GM18907 (cell line): ENCODE measurements at regions not wholly inside any gene's neighbourhood (a gene's known extent, or its start where the extent isn't known, plus 50 kb on each side); places are given as distances from the start of the nearest gene placed in this dataset.

Experiments used
- ATAC-seq: cut with Tn5 transposase; IDR thresholded peaks from one replicate; pipeline ENCODE4 v1.9.1; 2021; ENCODE audit warnings: mild to moderate bottlenecking, moderate library complexity; ENCODE audit not compliant: unreplicated experiment

DNA sequence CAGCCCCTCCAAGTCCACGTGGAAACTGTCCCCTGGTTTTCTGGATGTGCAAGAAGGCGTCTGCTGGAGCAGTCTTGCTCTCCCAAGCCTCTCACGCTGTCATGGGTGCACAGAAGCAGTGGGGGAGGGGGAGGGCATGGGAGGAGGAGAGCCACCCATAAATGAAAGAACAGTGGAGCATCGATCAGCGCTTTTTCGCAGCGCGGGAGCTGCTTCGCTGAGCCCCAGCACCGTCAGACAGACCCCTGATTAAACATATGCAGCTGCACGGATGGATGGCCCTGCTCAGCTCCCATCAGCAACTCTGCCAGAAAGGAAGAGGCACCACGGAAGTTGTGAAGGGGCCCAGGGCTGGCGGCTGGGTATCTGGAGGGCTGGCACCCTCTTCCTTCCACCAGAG is 264.9 kb downstream of the UQCRFS1 start:
- ATAC-seq: no peak

DNA sequence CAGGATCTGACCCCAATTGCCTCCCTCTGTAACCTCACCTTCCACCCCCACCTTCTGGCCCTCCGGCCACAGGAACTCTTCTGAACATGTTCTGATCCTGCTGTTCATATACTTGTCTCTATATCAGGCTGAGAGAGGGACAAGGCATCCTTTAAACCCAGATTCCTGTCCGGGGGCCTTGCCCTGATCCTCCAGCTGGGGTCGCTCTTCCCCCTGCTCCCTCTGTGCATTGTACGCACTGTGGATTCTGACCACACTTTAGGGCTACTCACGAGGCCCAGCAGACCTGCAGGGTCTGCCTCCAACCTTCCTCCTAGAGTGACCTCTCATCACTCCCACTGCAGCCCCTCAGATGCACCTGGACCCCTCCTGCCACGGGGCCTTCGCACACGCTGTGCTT is 269.3 kb downstream of the UQCRFS1 start:
- ATAC-seq: no peak

DNA sequence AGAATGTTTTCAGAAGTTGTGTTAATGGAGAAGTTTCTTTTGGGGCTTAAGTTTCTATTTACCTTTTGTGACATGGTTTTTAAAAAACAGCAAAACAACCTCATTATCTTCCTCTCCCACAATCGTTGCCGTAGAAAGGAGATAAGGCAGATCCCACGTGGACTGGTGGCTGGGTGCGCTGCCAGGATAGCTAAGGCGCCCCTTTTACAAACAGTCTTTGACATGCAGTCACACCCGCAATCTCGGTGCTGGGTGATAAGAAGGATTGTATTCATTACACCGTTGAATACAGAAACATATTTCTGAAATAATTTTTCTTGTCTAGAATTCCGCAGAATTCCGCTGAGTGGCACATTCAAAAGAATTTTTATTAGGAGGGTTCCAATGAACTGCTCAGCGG is 271.1 kb downstream of the UQCRFS1 start:
- ATAC-seq: no peak

DNA sequence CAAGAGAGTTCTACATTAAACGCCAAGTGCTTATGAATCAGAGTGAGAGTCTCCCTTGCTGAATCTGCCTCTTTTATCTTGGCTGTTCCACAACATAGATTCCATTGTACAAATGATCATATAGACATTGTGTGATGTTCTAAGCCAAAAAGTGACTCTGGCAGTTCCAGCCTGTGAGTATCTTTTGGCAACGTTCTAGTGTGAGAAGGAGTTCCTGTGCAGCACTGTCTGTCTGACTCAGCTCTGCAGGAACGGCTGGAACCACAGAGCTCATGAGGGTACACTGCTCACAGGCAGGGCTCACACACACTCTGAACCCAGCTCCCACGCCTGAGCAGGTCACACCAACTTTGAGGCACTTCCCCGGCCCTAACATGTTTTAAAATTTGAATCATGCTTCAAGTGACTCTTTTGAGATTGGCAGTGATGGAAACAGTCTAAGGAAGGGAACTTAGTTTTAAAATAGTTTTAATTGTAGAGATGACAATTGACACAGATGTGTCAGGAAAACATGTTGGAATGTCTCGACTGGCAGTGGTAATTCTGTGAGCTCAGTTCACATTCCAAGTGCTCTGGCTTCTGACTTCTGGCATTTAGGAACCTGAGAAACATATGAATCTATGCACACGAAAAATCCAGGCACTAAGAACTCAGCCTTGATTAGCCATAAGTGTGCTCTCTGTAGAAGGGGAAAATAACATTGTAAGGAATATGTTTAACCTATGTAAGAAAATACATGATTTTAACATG is 272.0 kb downstream of the UQCRFS1 start:
- ATAC-seq: no peak

DNA sequence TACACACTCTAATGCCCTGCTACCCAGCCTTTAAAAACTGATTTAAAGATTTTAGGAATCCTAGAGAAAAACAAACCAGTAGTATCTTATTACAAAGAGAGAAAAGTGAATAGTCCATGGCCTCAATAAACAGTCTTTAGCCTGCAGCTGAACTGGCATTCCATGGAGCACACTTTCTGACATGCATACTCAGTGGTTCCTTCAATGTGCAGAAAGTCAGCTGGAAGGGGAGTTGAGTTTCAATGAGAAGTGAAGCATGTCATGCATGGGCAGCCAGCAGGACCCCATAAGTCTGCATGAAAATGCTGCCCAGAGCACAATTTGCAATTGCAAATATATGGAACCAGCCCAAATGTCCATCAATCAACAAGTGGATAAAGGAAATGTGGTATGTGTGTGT is 273.7 kb downstream of the UQCRFS1 start:
- ATAC-seq: no peak

DNA sequence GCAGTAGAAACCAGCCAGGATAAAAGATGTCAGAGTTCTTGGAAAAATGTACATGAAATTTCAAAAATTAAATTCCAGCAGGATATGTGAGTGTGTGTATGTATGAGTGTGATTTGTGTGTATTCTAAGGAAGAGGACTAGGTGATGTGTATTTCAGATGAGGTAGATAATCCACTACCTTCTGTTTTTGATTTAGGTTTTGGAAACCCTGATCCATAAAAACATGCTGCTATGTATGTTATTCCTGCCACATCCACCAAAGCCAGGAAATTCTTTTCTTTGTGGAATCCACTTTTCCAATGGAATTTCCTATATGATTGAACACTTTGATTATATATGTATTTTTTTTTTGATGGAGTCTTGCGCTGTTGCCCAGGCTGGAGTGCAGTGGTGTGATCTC is 276.9 kb downstream of the UQCRFS1 start:
- ATAC-seq: no peak

DNA sequence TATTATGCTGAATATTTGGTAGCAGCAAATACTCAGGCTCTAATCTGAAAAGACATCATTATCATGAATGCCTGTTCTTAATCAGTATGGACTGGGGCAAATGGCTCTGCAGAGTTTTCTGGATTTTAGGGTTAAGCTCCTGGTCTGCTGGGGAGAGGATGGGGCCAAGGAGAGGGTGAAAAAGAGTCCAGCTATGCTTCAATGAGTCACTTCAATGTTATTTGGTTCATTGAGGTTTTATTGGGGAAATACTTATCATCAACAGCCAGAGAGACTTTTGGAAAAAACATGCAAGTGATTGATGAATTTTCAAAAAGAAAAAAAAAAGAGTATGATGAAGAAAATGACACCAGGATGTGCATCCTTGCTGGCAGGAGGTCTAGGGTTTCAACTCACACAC is 278.3 kb downstream of the UQCRFS1 start:
- ATAC-seq: no peak

DNA sequence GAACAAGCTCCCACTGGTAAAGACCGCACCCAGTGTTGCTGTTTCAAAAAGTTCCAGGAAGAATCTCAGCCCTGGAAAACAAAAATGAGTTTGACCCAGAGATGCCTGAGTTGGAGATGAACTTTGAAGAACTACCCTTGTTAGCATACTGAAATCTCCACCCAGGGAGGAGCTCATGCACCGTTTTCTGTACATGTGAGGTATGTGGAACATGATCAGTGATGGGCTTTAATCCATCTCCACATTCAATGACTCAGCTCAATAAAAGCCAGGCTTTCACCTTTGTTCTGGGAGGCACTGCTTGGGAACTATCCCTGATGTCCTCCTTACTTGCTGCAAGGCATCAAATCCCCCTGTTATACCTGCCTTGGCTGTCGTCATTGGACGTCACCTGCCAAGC is 279.9 kb downstream of the UQCRFS1 start:
- ATAC-seq: no peak

DNA sequence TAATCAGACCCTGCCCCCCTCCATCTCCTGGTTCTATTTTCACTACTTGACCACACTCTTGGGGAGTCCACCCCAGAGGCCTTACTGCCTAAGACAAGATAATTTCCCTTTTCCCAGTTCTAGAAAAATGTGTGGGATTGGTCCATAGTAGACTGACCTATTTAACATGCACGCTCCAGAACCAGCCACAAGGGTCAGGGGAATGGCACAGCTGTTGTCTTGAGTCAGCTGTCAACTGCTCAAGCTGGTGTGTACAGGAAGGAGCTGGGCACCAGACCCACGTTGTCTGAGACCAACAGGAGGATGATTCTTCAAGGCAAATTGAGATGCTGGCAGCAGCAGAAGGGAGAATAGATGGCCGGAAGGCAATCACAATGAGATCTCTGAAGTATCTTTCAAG is 280.5 kb downstream of the UQCRFS1 start:
- ATAC-seq: no peak

DNA sequence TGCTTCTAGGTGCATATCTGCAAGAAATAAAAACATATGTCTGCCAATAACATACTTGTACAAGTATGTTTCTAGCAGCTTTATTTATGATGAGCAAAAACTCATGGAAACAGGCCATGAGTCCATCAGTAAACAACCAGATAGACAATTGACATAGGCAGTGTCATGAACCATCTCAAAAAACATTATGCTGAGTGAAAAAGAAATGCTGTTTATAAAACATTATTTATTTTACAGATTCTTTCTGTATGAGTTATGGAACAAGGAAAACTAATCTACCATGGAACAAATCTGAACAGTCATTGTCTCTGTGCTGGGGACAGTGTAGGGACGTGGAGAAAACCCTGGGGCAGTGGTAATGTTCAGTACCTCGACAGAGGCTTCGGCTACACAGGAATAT is 283.9 kb downstream of the UQCRFS1 start:
- ATAC-seq: no peak

DNA sequence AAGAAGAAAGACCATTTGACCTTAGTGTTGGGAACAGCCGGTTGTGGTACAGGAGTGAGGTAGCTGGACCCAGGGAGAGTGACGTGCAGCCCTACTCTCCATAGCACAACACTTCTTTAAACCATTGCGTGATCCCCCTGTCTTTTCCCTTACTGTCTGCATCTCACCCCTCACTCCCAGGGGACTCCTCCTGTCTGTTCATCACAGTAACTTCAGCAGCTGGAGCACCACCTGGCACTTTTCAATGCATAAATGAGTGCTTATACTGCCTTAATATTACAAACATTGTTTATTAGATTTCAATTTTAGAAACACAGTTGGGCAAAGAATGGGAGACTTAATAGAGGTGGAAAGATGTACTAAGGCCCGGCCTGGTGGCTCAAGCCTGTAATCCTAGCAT is 285.5 kb downstream of the UQCRFS1 start:
- ATAC-seq: no peak

DNA sequence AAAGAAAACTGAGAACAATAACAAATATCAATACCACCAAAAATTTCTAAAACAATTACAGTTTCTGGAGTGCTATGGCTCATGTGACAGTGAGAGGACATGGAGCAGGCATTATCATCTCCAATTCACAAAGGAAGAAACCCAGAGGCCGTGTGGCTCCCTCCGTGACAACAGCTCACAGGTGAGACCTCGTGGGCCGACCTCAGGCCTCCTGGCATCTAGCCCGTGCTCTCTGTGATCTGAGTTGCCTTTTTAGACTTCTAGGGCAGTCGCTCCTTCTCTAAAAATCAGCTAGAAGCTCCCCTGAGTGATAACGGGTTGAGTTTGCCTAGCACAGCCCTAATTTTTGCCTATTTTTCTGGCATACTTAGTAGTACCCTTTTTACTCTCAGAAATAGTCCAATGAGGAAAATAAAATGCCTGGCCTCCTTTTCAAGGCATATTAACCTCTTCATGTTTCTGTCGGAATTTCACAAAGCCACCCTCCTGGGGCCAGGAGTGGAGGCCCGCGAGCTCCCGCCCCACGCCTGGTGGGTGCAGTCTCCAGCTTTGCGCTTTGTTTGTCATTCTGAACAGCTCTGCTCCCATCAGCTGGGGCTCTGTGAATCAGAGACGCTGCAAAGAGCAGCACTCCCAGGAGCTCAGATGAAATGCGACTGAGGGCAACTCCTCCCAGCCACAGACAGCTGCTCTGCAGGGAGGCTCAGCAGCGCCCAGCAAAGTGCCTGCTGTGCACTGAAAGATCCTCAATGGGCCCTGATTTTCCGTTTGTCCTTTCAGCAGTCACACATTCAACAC is 292.5 kb downstream of the UQCRFS1 start:
- no peak for ATAC-seq

DNA sequence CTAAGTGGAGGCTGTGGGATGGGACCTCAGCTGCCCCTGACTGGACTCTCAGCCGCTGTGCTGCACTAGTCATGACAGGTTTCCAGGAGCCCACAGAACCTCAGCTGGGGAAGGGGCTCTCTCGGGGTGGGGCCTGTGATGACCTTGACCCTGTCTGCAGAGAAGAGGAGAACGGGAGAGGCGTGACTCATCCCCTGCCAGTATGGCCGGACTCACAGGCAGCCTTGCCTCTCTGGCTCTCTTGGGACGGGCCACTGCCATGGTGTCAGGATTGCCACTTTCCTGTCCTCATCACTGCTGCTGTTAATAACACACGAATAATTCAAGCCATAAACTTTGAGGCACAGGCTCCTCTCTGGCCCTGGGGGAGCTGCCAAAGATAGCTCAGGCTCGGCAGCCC is 295.3 kb downstream of the UQCRFS1 start:
- ATAC-seq: no peak

DNA sequence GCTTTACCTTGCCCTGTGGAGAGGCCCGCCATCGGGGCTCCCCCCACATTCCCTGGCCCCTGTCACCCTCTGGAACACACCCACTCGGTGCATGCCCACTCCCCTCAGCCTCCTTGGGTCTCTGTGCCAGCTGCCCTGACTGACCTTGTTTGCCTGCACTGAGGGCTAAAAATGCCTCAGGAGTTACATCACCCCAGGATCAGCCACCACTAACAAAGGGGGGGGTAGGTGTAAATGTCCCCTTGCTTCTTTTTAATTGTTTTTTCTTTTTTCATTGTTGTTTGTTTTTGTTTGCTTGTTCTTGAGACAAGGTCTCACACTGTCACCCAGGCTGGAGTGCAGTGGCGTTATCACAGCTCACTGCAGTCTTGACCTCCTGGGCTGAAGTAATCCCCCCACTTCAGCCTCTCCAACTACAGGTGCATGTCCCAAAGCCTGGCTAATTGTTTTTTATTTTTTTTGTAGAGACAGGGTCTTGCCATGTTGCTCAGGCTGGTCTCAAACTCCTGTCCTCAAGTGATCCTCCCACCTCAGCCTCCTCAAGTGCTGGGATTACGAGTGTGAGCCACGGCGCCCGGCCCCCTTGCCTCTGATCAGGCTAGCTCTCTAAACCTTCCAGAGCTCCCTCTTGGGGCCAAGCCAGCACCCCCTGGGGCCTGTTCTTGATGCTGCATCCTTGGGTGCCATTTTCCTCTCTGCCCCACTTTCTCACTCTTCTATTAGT is 297.1 kb downstream of the UQCRFS1 start:
- ATAC-seq: no peak

DNA sequence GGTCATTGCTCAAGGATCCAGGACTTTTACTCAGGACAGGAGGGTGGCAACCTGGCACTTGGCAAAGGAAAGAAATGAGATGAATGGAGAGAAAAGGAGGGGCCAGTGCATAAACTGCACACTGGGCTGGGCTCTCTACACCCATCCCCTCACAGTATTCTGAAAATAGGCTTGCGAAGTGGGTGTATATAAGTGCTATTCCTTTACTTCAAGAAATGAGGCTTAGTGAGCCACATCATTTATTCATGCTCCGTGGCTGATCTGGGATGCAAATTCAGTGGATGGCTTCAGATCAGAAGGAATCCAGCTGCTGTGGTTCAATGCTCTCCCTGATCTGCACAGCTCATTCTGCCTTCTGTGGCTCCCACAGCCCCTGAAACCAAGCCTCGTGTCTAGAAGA is 297.7 kb downstream of the UQCRFS1 start:
- ATAC-seq: no peak

DNA sequence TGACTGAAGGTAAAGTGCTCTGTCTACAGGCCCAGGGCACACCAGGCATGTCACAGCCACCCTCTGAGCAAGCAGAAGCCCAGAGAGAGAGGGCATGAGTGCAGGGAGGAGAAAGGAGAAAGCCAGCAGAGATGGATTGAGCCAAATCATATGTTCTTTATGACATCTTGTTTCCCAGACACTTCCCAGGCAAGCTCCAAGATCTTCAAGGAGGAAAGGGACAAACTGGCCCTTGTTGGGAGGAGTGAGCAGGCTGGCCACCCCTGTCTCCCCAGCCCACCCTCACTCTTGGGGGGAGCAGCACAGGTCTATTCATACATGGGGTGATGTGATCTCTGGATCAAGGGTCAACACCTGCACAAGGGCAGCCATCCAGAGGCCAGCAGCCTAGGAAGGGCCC is 298.8 kb downstream of the UQCRFS1 start:
- no peak for ATAC-seq

DNA sequence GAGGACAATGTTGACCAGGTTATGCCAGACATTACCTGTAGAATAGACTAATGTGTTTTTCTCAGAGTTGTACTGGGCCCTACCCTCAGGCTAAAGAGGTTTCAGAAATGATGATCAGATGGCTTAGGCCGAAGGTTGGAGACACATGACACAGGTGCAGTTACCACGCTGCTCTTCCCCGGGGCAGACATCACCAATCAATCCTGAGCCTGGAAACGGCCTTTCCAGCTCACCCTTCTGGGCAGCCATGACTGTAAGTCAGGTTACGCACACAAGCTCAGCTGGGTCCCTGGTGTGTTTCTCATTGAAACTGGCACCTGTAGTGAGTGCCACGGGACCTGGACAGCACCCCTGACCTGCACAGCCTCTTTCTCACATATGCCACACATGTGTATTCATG is 299.3 kb downstream of the UQCRFS1 start:
- no peak for ATAC-seq

DNA sequence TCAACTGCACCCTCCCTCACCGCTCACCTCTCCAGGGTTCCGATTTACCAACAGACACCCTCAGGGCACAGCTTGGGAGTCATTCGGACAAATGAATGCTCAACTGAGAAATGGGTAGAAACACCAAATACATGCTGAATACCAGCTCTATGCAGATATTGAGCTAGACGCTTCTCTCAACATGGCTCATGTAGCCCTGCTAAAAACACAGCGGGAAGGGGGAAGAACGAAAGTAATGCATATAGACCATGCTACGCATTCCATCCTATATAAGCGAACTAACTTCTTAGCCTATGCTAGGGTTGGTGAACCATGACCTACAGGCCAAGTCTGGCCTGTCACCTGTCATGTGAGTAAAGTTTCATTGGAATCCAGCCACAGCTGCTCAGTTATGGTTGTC is 304.0 kb downstream of the UQCRFS1 start:
- ATAC-seq: no peak

DNA sequence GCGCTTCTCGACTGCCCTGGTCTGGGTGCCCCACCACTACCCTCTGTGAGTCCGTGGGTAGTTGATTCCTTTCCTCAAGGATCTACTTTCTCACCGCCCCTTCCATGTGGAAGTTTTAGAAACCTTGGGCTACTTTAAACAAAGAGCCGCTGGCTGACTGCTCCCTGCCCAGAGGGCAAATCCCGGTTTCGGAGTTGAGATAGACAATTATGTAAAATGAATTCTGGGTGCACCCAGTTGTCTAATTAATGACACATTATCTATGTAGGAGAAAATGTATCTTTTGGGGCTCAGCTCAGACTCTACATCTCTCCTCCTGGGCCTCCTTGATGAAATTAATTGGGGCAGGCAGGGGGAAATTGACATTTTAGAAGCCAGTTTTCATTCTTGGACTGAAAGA is 305.4 kb downstream of the UQCRFS1 start:
- ATAC-seq: no peak

DNA sequence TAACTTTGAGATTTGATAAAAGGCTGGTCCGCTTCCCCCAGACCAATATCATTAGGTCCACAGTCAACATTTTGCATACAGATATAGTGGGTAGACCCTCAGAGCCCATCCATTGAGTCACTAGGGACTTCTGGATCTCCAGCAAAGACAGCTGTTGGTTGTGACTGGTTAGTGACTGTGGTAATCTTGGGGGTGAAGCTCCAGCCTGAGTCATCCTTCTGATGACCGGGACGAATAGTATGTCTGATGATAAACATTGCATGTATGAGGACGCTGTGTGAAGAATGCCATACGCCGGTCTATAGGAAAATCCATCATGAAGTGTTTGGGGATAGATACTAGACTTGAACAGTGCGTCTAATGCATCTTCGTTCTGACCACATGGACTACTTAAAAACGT is 307.0 kb downstream of the UQCRFS1 start:
- ATAC-seq: no peak

DNA sequence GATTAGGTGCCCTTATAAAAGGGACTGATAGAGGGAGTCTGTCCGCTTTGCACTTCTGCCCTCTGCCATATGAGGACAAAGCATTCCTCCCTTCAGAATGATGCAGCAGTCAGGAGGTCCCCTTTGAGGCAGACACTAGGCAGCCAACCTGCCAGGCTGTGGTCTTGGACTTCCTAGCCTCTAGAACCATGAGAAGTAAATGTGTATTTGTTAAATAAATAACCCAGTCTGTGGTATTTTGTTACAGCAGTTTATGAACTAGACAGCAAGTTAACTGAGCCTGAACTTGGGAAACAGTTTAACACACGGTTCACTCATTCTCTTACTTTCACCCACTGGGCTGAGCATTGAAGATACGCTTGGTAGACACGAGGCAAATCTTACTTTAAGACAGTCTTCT is 313.2 kb downstream of the UQCRFS1 start:
- ATAC-seq: no peak

DNA sequence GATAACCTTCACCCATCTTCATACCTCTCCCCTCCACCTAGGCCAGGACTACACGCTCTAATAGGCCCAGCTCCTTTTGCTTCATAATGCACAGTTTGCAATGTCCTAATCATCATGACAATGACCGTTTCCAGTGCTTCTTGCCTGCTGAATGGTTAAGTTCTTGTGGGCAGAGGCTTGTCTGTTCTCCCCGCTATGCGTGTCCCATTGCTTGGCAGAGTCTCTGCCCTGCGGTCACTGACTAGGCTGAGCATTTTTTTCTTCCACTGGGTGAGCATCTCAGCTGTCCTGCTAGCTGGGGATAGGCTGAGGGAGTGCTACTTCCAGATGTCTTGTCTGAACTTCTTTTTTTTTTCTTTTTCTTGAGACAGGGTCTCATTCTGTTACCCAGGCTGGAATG is 314.7 kb downstream of the UQCRFS1 start:
- no peak for ATAC-seq
